HG03432 (cell line): ENCODE measurements at regions not wholly inside any gene's neighbourhood (a gene's known extent, or its start where the extent isn't known, plus 50 kb on each side); places are given as distances from the start of the nearest gene placed in this dataset.
"Not testable (repeated sequence)": the region's sequence is repeated elsewhere in the genome, so short reads cannot be mapped to it uniquely, and the experiment has no call there.

ENCODE experiments used
- ATAC-seq: cut with Tn5 transposase; IDR thresholded peaks from one replicate; pipeline ENCODE4 v1.9.1; 2021; ENCODE audit warnings: mild to moderate bottlenecking, moderate library complexity; ENCODE audit not compliant: unreplicated experiment

GRCh38 chr9:32884482-32884881 lies 101.1 kb downstream of the TMEM215 start:
- ATAC-seq = no peak

- no peak for ATAC-seq
Observed at GRCh38 chr9:32886021-32886420, 102.7 kb downstream of the TMEM215 start.

- not testable (repeated sequence) for ATAC-seq
Observed at GRCh38 chr9:32894485-32894884, 106.9 kb downstream of the APTX start.

GRCh38 chr9:32899181-32899580 lies 102.2 kb downstream of the APTX start:
- peak; percentile 48 for ATAC-seq

GRCh38 chr9:32899761-32900160 lies 101.7 kb downstream of the APTX start:
- no peak for ATAC-seq

GRCh38 chr9:32906213-32906612 lies 95.2 kb downstream of the APTX start:
- peak; percentile 93 for ATAC-seq

GRCh38 chr9:32915802-32916201 lies 85.6 kb downstream of the APTX start:
- ATAC-seq = no peak

- ATAC-seq = no peak
Observed at GRCh38 chr9:32918628-32919027, 82.8 kb downstream of the APTX start.
